Neural cell (in vitro differentiated cells): ENCODE measurements at regions not wholly inside any gene's neighbourhood (a gene's known extent, or its start where the extent isn't known, plus 50 kb on each side); places are given as distances from the start of the nearest gene placed in this dataset.

ENCODE experiments used
- CTCF ChIP-seq: fragments of 450-650 bp; IDR thresholded peaks from 2 replicates; pipeline ENCODE4 v1.5.1; 2014; ENCODE audit warnings: antibody characterized with exemption, mild to moderate bottlenecking, moderate library complexity; ENCODE audit not compliant: poor library complexity, severe bottlenecking
- EZH2 ChIP-seq: fragments of 200-600, 300-800 bp; shearing (Covaris generic), sonication (generic); IDR thresholded peaks from 2 replicates; pipeline ENCODE4 v1.6.1; 2014; ENCODE audit warnings: antibody characterized with exemption, low read length, borderline replicate concordance, mild to moderate bottlenecking; ENCODE audit not compliant: insufficient read depth, poor library complexity, severe bottlenecking
- SMC3 ChIP-seq: fragments of 450-650 bp; conservative IDR thresholded peaks from 2 replicates; pipeline ENCODE4 v1.6.1; 2014; ENCODE audit warnings: antibody characterized with exemption, mild to moderate bottlenecking, moderate library complexity; ENCODE audit not compliant: poor library complexity

- TF ChIP-seq SMC3: no peak
- TF ChIP-seq CTCF: no peak
- TF ChIP-seq EZH2: no peak
Measured at GRCh38 chr5:39829441-39829840, 404.7 kb upstream of the DAB2 start.
